GM23338 (cell line): ENCODE measurements at regions not wholly inside any gene's neighbourhood (a gene's known extent, or its start where the extent isn't known, plus 50 kb on each side); places are given as distances from the start of the nearest gene placed in this dataset.

ENCODE experiments used
- ATAC-seq: fragments of 200-7000 bp; cut with Tn5 transposase; 3 replicates; pipeline ENCODE4 v1.9.1; 2020
- DNase-seq: peaks from one replicate; pipeline ENCODE4 v3.0.0-alpha.2; 2015; ENCODE audit warnings: low spot score
- H2AFZ ChIP-seq: fragments of 200-600 bp; sonication (generic); 2 replicates; pipeline ENCODE4 v1.8.0; 2016; ENCODE audit warnings: antibody characterized with exemption, mild to moderate bottlenecking, moderate library complexity
- H3F3A ChIP-seq: fragments of 200-600 bp; sonication (generic); replicated peaks from 2 replicates; pipeline ENCODE4 v1.8.0; 2017; ENCODE audit warnings: antibody characterized with exemption, mixed run types, low read depth
- H3K27ac ChIP-seq: fragments of 200-600 bp; sonication (generic); 2 replicates; pipeline ENCODE4 v1.6.1; 2016; ENCODE audit warnings: low read depth
- H3K27me3 ChIP-seq: fragments of 200-600 bp; sonication (generic); 2 replicates; pipeline ENCODE4 v1.8.0; 2016; ENCODE audit warnings: mild to moderate bottlenecking, mixed run types, moderate library complexity; ENCODE audit not compliant: insufficient read depth
- H3K36me3 ChIP-seq: fragments of 200-600 bp; sonication (generic); 2 replicates; pipeline ENCODE4 v1.8.0; 2016; ENCODE audit warnings: mild to moderate bottlenecking; ENCODE audit not compliant: insufficient read depth
- H3K4me1 ChIP-seq: fragments of 200-600 bp; sonication (generic); 2 replicates; pipeline ENCODE4 v1.8.0; 2016; ENCODE audit warnings: mild to moderate bottlenecking, moderate library complexity; ENCODE audit not compliant: insufficient read depth
- H3K4me2 ChIP-seq: fragments of 200-600 bp; sonication (generic); 2 replicates; pipeline ENCODE4 v1.7.1; 2017; ENCODE audit warnings: mixed run types
- H3K4me3 ChIP-seq: fragments of 200-600 bp; sonication (generic); 2 replicates; pipeline ENCODE4 v1.6.1; 2016; ENCODE audit warnings: mixed run types
- H3K79me2 ChIP-seq: fragments of 200-600 bp; sonication (generic); replicated peaks from 2 replicates; pipeline ENCODE4 v1.8.0; 2017; ENCODE audit warnings: mild to moderate bottlenecking; ENCODE audit not compliant: insufficient read depth
- H3K9me2 ChIP-seq: fragments of 200-600 bp; sonication (generic); 2 replicates; pipeline ENCODE4 v1.8.0; 2017; ENCODE audit not compliant: insufficient read depth
- H4K20me1 ChIP-seq: fragments of 200-600 bp; sonication (generic); replicated peaks from 2 replicates; pipeline ENCODE4 v1.8.0; 2017; ENCODE audit warnings: mild to moderate bottlenecking; ENCODE audit not compliant: insufficient read depth
- H3K27ac Mint-ChIP-seq: 2 replicates; pipeline ENCODE4 v1.8.0; 2020; ENCODE audit warnings: inconsistent platforms, mild to moderate bottlenecking, moderate library complexity, mixed read lengths
- H3K27me3 Mint-ChIP-seq: 3 replicates; pipeline ENCODE4 v1.8.0; 2022; ENCODE audit warnings: low read depth, mild to moderate bottlenecking, moderate library complexity, mixed read lengths, inconsistent platforms; ENCODE audit not compliant: insufficient read depth, poor library complexity
- H3K36me3 Mint-ChIP-seq: 3 replicates; pipeline ENCODE4 v1.8.0; 2021; ENCODE audit warnings: low read depth, mild to moderate bottlenecking, inconsistent platforms, moderate library complexity, mixed read lengths
- H3K4me1 Mint-ChIP-seq: 3 replicates; pipeline ENCODE4 v1.8.0; 2020; ENCODE audit warnings: mild to moderate bottlenecking, inconsistent platforms, mixed read lengths
- H3K4me3 Mint-ChIP-seq: 3 replicates; pipeline ENCODE4 v1.8.0; 2021; ENCODE audit warnings: moderate library complexity, mild to moderate bottlenecking, inconsistent platforms, mixed read lengths
- H3K9me3 Mint-ChIP-seq: 3 replicates; pipeline ENCODE4 v1.8.0; 2020; ENCODE audit warnings: moderate library complexity, mild to moderate bottlenecking, inconsistent platforms, mixed read lengths
- CREB1 ChIP-seq: fragments of 250-450 bp; sonication (Bioruptor Pico); IDR thresholded peaks from 2 replicates; pipeline ENCODE4 v1.5.0; 2020; ENCODE audit warnings: low read depth, mild to moderate bottlenecking, moderate library complexity
- CTCF ChIP-seq, 2 experiments: fragments of 200-600 bp in 1 of 2; sonication (generic) in 1 of 2; conservative IDR thresholded peaks; 2 replicates each; pipeline versions ENCODE4 v1.5.1 to v1.6.1; 2016 to 2017; ENCODE audit warnings: antibody characterized with exemption in 2 of 2, low read depth in 2 of 2, mild to moderate bottlenecking in 2 of 2, moderate library complexity in 1 of 2
- ETS1 ChIP-seq: IDR thresholded peaks from 2 replicates; pipeline ENCODE4 v1.6.1; 2016; ENCODE audit warnings: antibody characterized with exemption
- EZH2 ChIP-seq: fragments of 200-600 bp; sonication (generic); IDR thresholded peaks from one replicate; pipeline ENCODE4 v1.8.0; 2017; ENCODE audit warnings: antibody characterized with exemption, mild to moderate bottlenecking, low read depth; ENCODE audit not compliant: unreplicated experiment
- EZH2phosphoT487 ChIP-seq: fragments of 200-600 bp; sonication (generic); IDR thresholded peaks from one replicate; pipeline ENCODE4 v1.8.1; 2018; ENCODE audit warnings: antibody characterized with exemption; ENCODE audit not compliant: unreplicated experiment
- JUNB ChIP-seq: IDR thresholded peaks from one replicate; pipeline ENCODE4 v1.6.1; 2016; ENCODE audit warnings: antibody characterized with exemption; ENCODE audit not compliant: unreplicated experiment
- NANOG ChIP-seq: IDR thresholded peaks from 2 replicates; pipeline ENCODE4 v1.6.1; 2016; ENCODE audit warnings: antibody characterized with exemption, borderline replicate concordance
- POLR2AphosphoS5 ChIP-seq: IDR thresholded peaks from 2 replicates; pipeline ENCODE4 v1.6.1; 2016; ENCODE audit warnings: antibody characterized with exemption, low read depth
- REST ChIP-seq: IDR thresholded peaks from one replicate; pipeline ENCODE4 v1.6.1; 2018; ENCODE audit warnings: antibody characterized with exemption; ENCODE audit not compliant: unreplicated experiment
- STAT1 ChIP-seq: IDR thresholded peaks from one replicate; pipeline ENCODE4 v1.6.1; 2016; ENCODE audit warnings: antibody characterized with exemption; ENCODE audit not compliant: unreplicated experiment
- ZNF114 ChIP-seq: fragments of 250-450 bp; sonication (Bioruptor Pico); IDR thresholded peaks from 2 replicates; pipeline ENCODE4 v1.5.0; 2020; ENCODE audit warnings: mild to moderate bottlenecking, moderate library complexity
- ZNF331 ChIP-seq: fragments of 250-450 bp; sonication (Bioruptor Pico); IDR thresholded peaks from 2 replicates; pipeline ENCODE4 v1.5.0; 2020; ENCODE audit warnings: low read depth, mild to moderate bottlenecking, moderate library complexity
- TF ChIP-seq, protein P1 (sequence below): fragments of 250-450 bp; sonication (Bioruptor Pico); IDR thresholded peaks from 2 replicates; pipeline ENCODE4 v1.5.0; 2020; ENCODE audit warnings: mild to moderate bottlenecking, moderate library complexity

DNA sequence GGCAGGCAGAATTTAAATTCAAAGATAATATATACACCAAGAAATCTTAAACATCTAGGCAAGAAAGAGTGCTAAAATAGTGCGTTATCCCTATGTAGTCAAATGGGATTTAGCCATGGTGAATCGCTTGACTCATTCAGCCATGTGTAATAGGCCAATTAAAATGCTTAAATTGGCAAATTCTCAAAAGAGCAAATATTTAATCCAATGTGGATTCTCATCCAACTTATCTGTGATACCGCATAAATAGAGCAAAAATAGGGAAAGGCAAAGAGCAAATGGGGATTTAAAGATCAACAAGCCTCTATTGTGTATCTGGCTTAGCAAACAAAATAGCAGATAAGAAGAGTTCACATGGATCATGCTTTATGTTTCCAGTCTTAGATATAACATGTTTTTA lies 123.2 kb upstream of the RPRM start:
- Mint-ChIP-seq H3K9me3 (no peaks in the 10 kb centered on the region), H3K36me3 (no peaks in the 10 kb centered on the region), H3K4me1 (no peaks in the 10 kb centered on the region), H3K27me3 (no peaks in the 10 kb centered on the region), H3K27ac (no peak overlapping the region), H3K4me3 (no peak overlapping the region)
- Histone ChIP-seq H2AFZ (no peak overlapping the region), H3K27me3 (no peaks in the 10 kb centered on the region), H3K79me2 (no peaks in the 10 kb centered on the region), H3K4me2 (no peak overlapping the region), H3K27ac (no peak overlapping the region), H3F3A (no peaks in the 10 kb centered on the region), H3K4me1 (no peaks in the 10 kb centered on the region), H3K36me3 (no peaks in the 10 kb centered on the region), H4K20me1 (no peaks in the 10 kb centered on the region), H3K9me2 (no peaks in the 10 kb centered on the region), H3K4me3 (no peak overlapping the region)
- DNase-seq: no peak
- TF ChIP-seq CTCF (conservative IDR thresholded peaks at IDR 0.05; ENCODE audit: low read depth in 2 of 2) (no peak), CREB1 (CRISPR knock-in tag) (no peak), POLR2AphosphoS5 (no peak), ZNF331 (CRISPR knock-in tag) (no peak), JUNB (no peak), ZNF114 (CRISPR knock-in tag) (no peak), EZH2phosphoT487 (no peak), ETS1 (no peak), STAT1 (no peak), EZH2 (no peak), REST (no peak), NANOG (no peak)
- TF ChIP-seq, protein P1, sequence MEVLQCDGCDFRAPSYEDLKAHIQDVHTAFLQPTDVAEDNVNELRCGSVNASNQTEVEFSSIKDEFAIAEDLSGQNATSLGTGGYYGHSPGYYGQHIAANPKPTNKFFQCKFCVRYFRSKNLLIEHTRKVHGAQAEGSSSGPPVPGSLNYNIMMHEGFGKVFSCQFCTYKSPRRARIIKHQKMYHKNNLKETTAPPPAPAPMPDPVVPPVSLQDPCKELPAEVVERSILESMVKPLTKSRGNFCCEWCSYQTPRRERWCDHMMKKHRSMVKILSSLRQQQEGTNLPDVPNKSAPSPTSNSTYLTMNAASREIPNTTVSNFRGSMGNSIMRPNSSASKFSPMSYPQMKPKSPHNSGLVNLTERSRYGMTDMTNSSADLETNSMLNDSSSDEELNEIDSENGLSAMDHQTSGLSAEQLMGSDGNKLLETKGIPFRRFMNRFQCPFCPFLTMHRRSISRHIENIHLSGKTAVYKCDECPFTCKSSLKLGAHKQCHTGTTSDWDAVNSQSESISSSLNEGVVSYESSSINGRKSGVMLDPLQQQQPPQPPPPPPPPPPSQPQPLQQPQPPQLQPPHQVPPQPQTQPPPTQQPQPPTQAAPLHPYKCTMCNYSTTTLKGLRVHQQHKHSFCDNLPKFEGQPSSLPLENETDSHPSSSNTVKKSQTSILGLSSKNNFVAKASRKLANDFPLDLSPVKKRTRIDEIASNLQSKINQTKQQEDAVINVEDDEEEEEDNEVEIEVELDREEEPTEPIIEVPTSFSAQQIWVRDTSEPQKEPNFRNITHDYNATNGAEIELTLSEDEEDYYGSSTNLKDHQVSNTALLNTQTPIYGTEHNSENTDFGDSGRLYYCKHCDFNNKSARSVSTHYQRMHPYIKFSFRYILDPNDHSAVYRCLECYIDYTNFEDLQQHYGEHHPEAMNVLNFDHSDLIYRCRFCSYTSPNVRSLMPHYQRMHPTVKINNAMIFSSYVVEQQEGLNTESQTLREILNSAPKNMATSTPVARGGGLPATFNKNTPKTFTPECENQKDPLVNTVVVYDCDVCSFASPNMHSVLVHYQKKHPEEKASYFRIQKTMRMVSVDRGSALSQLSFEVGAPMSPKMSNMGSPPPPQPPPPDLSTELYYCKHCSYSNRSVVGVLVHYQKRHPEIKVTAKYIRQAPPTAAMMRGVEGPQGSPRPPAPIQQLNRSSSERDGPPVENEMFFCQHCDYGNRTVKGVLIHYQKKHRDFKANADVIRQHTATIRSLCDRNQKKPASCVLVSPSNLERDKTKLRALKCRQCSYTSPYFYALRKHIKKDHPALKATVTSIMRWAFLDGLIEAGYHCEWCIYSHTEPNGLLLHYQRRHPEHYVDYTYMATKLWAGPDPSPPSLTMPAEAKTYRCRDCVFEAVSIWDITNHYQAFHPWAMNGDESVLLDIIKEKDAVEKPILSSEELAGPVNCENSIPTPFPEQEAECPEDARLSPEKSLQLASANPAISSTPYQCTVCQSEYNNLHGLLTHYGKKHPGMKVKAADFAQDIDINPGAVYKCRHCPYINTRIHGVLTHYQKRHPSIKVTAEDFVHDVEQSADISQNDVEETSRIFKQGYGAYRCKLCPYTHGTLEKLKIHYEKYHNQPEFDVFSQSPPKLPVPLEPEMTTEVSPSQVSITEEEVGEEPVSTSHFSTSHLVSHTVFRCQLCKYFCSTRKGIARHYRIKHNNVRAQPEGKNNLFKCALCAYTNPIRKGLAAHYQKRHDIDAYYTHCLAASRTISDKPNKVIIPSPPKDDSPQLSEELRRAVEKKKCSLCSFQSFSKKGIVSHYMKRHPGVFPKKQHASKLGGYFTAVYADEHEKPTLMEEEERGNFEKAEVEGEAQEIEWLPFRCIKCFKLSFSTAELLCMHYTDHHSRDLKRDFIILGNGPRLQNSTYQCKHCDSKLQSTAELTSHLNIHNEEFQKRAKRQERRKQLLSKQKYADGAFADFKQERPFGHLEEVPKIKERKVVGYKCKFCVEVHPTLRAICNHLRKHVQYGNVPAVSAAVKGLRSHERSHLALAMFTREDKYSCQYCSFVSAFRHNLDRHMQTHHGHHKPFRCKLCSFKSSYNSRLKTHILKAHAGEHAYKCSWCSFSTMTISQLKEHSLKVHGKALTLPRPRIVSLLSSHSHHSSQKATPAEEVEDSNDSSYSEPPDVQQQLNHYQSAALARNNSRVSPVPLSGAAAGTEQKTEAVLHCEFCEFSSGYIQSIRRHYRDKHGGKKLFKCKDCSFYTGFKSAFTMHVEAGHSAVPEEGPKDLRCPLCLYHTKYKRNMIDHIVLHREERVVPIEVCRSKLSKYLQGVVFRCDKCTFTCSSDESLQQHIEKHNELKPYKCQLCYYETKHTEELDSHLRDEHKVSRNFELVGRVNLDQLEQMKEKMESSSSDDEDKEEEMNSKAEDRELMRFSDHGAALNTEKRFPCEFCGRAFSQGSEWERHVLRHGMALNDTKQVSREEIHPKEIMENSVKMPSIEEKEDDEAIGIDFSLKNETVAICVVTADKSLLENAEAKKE: no peak
- no peak for ATAC-seq
